HG02852 (cell line): ENCODE measurements at regions not wholly inside any gene's neighbourhood (a gene's known extent, or its start where the extent isn't known, plus 50 kb on each side); places are given as distances from the start of the nearest gene placed in this dataset.
A peak's percentile ranks its signal among the peaks of the same experiment; 100 is the strongest.

ENCODE experiments used
- ATAC-seq: cut with Tn5 transposase; IDR thresholded peaks from one replicate; pipeline ENCODE4 v1.9.1; 2021; ENCODE audit warnings: mild to moderate bottlenecking, moderate library complexity; ENCODE audit not compliant: unreplicated experiment

- no peak for ATAC-seq
Measured at GRCh38 chrX:118167361-118167760, 50.8 kb upstream of the KLHL13 start.

- ATAC-seq: no peak
Measured at GRCh38 chrX:118171356-118171755, 54.7 kb upstream of the KLHL13 start.

GRCh38 chrX:118174516-118175098 is 58.0 kb upstream of the KLHL13 start:
- no peak for ATAC-seq

- ATAC-seq: no peak
Measured at GRCh38 chrX:118177708-118178107, 61.1 kb upstream of the KLHL13 start.

- no peak for ATAC-seq
Measured at GRCh38 chrX:118178450-118178849, 61.8 kb upstream of the KLHL13 start.

- ATAC-seq: no peak
Measured at GRCh38 chrX:118179161-118179560, 62.6 kb upstream of the KLHL13 start.

GRCh38 chrX:118179718-118180117 is 63.1 kb upstream of the KLHL13 start:
- ATAC-seq: no peak

GRCh38 chrX:118181030-118181429 is 64.4 kb upstream of the KLHL13 start:
- no peak for ATAC-seq

GRCh38 chrX:118182025-118182424 is 65.4 kb upstream of the KLHL13 start:
- no peak for ATAC-seq

- ATAC-seq: no peak
Measured at GRCh38 chrX:118182681-118183080, 66.1 kb upstream of the KLHL13 start.

- no peak for ATAC-seq
Measured at GRCh38 chrX:118183606-118184005, 67.0 kb upstream of the KLHL13 start.

- no peak for ATAC-seq
Measured at GRCh38 chrX:118187100-118187499, 70.5 kb upstream of the KLHL13 start.

GRCh38 chrX:118189000-118189399 is 72.4 kb upstream of the KLHL13 start:
- ATAC-seq: no peak

GRCh38 chrX:118189628-118190027 is 73.0 kb upstream of the KLHL13 start:
- ATAC-seq: no peak

- no peak for ATAC-seq
Measured at GRCh38 chrX:118197730-118198129, 81.1 kb upstream of the KLHL13 start.

GRCh38 chrX:118198577-118198976 is 82.0 kb upstream of the KLHL13 start:
- no peak for ATAC-seq

GRCh38 chrX:118199997-118200396 is 83.4 kb upstream of the KLHL13 start:
- ATAC-seq: no peak

GRCh38 chrX:118205421-118206395 is 89.1 kb upstream of the KLHL13 start:
- ATAC-seq: no peak

- ATAC-seq: no peak
Measured at GRCh38 chrX:118207831-118208453, 91.3 kb upstream of the KLHL13 start.

- ATAC-seq: no peak
Measured at GRCh38 chrX:118208481-118208880, 91.9 kb upstream of the KLHL13 start.

- peak; percentile 58 for ATAC-seq
Measured at GRCh38 chrX:118211891-118212816, 95.5 kb upstream of the KLHL13 start.
